Glutamatergic neuron (in vitro differentiated cells): ENCODE measurements at regions not wholly inside any gene's neighbourhood (a gene's known extent, or its start where the extent isn't known, plus 50 kb on each side); places are given as distances from the start of the nearest gene placed in this dataset.

Source experiments
- DNase-seq: peaks from one replicate; pipeline ENCODE4 v3.0.0; 2022
- H3K27ac Mint-ChIP-seq: one replicate; pipeline ENCODE4 v1.8.0; 2020; ENCODE audit warnings: mild to moderate bottlenecking, mixed read lengths, inconsistent platforms; ENCODE audit not compliant: unreplicated experiment
- H3K27me3 Mint-ChIP-seq: one replicate; pipeline ENCODE4 v1.8.0; 2020; ENCODE audit warnings: mild to moderate bottlenecking, moderate library complexity, mixed read lengths, inconsistent platforms; ENCODE audit not compliant: unreplicated experiment
- H3K36me3 Mint-ChIP-seq: one replicate; pipeline ENCODE4 v1.8.0; 2020; ENCODE audit warnings: mild to moderate bottlenecking, mixed read lengths, inconsistent platforms; ENCODE audit not compliant: unreplicated experiment
- H3K4me1 Mint-ChIP-seq: one replicate; pipeline ENCODE4 v1.8.0; 2020; ENCODE audit warnings: mild to moderate bottlenecking, low read depth, mixed read lengths, inconsistent platforms; ENCODE audit not compliant: unreplicated experiment
- H3K4me3 Mint-ChIP-seq: one replicate; pipeline ENCODE4 v1.8.0; 2020; ENCODE audit warnings: mild to moderate bottlenecking, mixed read lengths, inconsistent platforms; ENCODE audit not compliant: unreplicated experiment
- H3K9me3 Mint-ChIP-seq: one replicate; pipeline ENCODE4 v1.8.0; 2020; ENCODE audit warnings: mild to moderate bottlenecking, moderate library complexity, mixed read lengths, inconsistent platforms; ENCODE audit not compliant: unreplicated experiment
- TF ChIP-seq, protein P1 (sequence below): fragments of 200-600 bp; sonication (generic); IDR thresholded peaks from one replicate; pipeline ENCODE4 v1.5.0; 2021; ENCODE audit not compliant: partially characterized antibody, unreplicated experiment

DNA sequence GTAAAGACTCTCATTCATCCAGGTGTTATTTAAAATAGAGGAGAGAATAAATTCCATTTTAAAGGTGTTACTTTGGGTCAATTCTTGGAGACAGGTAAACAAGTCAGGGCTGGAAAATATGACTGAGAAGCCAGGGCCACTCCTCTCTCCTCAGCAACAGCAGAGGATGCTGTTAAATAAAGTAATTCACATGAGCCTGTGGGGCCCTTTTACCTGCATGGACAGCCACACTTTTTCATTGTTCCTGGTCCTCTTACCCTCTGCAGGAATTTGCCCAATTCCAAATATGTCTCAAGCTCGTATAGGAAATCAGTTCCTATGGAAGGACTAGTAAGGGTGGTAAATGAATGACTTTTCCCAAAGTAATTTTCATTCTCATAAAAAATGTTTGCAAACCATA lies 420.1 kb upstream of the KLF6 start:
- peaks cover 3% of the 10 kb centered on the region for H3K9me3 Mint-ChIP-seq
- H3K36me3 Mint-ChIP-seq, result no peaks in the 10 kb centered on the region
- H3K4me1 Mint-ChIP-seq, result peaks cover 2% of the 10 kb centered on the region
- no peaks in the 10 kb centered on the region for H3K27me3 Mint-ChIP-seq
- TF ChIP-seq, protein P1, sequence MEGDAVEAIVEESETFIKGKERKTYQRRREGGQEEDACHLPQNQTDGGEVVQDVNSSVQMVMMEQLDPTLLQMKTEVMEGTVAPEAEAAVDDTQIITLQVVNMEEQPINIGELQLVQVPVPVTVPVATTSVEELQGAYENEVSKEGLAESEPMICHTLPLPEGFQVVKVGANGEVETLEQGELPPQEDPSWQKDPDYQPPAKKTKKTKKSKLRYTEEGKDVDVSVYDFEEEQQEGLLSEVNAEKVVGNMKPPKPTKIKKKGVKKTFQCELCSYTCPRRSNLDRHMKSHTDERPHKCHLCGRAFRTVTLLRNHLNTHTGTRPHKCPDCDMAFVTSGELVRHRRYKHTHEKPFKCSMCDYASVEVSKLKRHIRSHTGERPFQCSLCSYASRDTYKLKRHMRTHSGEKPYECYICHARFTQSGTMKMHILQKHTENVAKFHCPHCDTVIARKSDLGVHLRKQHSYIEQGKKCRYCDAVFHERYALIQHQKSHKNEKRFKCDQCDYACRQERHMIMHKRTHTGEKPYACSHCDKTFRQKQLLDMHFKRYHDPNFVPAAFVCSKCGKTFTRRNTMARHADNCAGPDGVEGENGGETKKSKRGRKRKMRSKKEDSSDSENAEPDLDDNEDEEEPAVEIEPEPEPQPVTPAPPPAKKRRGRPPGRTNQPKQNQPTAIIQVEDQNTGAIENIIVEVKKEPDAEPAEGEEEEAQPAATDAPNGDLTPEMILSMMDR, result no peak
- H3K27ac Mint-ChIP-seq, result no peak overlapping the region
- no peak overlapping the region for H3K4me3 Mint-ChIP-seq
- no peak for DNase-seq

DNA sequence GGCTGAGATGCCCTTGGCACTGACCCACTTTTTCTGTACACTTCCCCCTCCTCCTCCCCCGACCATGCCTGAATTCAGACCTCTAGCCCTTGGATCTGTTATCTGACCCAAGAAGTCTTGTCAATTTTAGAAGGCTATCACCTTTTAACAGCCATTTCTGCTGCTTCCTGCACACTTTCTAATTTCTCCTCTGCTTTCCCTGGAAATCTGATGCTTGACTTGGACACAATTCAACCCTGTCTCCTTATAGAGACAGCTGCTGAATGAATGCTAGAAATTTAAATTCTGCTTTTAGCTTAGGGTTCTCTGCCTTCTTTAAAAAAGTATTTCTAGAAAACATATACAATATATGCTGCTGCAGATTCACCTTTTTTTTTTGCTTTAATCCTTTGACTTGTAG lies 417.9 kb upstream of the KLF6 start:
- Mint-ChIP-seq H3K27ac (no peak overlapping the region), H3K36me3 (no peaks in the 10 kb centered on the region), H3K9me3 (peaks cover 2% of the 10 kb centered on the region), H3K4me1 (peaks cover 2% of the 10 kb centered on the region), H3K27me3 (no peaks in the 10 kb centered on the region), H3K4me3 (no peak overlapping the region)
- TF ChIP-seq, protein P1, result no peak
- DNase-seq, result no peak

DNA sequence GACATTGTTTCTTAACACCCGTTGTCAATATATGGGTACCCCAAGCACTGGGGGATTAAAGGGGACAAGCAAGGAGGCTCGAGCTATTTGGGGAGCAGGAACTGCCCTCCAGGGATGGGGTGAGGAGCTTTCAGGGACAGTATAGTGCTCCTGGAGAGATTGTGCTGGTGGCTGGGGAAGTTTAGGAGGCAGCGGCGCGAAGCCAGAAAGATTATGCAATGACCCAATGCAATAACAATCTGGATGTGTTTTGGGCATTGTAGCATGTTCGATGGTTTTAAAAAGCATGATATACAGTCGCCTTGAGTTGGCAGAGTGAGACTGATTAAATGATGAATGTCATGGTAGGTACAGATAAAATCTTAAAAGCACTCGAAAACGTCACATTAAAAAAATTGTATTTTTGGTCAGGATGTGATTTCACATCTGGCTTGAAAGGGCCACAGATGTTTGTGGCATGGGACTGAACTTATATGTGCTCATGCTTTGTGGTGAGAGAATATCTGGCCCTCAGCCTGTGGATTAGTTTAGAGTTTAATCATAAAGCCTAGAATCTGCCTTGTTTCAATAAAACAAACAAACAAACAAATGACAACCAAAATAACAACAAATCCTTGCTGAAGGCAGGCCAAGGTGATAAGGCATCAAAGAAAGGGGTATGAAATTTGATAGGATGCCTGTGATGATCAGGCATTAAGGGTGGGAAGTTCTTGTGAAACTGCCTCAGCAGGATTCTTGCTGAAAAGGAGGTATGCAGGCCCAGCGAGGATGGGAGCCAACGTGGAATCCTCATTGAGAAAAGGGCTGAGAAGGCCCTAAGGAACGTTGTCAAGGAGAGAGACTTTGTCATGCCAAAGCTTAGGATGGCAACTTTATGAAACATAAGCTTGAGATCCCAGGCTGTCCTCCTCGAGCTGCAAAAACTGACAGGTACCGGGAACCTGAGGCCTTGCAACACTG lies 417.1 kb upstream of the KLF6 start:
- no peaks in the 10 kb centered on the region for H3K36me3 Mint-ChIP-seq
- H3K4me1 Mint-ChIP-seq, result peaks cover 2% of the 10 kb centered on the region
- TF ChIP-seq, protein P1, result no peak
- DNase-seq, result no peak
- H3K9me3 Mint-ChIP-seq, result peaks cover 2% of the 10 kb centered on the region
- no peak overlapping the region for H3K27ac Mint-ChIP-seq
- H3K27me3 Mint-ChIP-seq, result no peaks in the 10 kb centered on the region
- H3K4me3 Mint-ChIP-seq, result no peak overlapping the region

DNA sequence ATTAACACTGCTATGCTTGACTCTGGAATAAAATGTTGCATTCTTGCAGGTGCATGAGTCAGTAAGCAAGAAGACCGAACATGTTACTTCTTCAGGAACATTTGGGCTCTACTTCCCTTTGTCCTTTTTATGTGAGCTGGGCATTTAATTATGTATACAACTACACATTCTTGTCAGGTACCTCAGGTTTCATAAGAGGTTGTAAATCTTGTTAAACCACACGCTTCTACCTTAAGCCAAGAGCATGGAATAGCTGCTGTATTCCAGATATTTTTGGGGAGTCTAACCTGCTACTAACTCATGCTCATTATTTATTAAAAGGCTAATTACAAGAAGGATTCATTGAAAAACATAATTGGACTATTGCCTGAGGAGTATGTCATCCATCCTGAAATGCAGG lies 414.2 kb upstream of the KLF6 start:
- Mint-ChIP-seq H3K27me3 (no peaks in the 10 kb centered on the region), H3K27ac (no peak overlapping the region), H3K36me3 (no peaks in the 10 kb centered on the region), H3K9me3 (no peaks in the 10 kb centered on the region), H3K4me1 (no peaks in the 10 kb centered on the region), H3K4me3 (no peak overlapping the region)
- TF ChIP-seq, protein P1, result no peak
- no peak for DNase-seq

DNA sequence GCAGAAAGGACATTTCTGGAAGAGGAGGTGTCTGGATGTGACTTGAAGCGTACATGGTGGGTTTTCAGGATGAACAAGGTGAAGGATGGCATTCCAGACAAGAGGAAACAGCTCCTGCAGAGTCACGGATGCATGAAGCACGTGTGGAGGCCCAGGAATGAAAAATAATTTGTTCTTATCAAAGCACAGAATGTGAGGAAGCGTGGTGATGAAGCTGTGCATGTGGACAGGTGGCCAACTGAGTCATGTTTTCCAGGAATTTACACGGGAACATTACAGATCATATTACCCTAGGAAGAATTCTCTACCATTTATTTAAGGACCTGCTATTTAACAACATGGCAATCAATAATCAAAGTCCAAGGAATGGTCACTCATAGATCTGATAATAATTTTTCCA lies 413.2 kb upstream of the KLF6 start:
- TF ChIP-seq, protein P1, result no peak
- DNase-seq, result no peak
- Mint-ChIP-seq H3K9me3 (no peaks in the 10 kb centered on the region), H3K27me3 (no peaks in the 10 kb centered on the region), H3K36me3 (no peaks in the 10 kb centered on the region), H3K4me3 (no peak overlapping the region), H3K4me1 (no peaks in the 10 kb centered on the region), H3K27ac (no peak overlapping the region)
